HCT116 (cell line): ENCODE measurements at regions not wholly inside any gene's neighbourhood (a gene's known extent, or its start where the extent isn't known, plus 50 kb on each side); places are given as distances from the start of the nearest gene placed in this dataset.

Experiments used
- ATAC-seq: fragments of 200-7000 bp; cut with Tn5 transposase; 2 replicates; pipeline ENCODE4 v1.9.1; 2020; ENCODE audit warnings: mild to moderate bottlenecking, moderate library complexity
- BruUV-seq: library from RNA; stranded (reverse); fragments of 400-500 nt; replicated peaks from 2 replicates; lab custom pipeline; 2021; lab: Mats Ljungman, UMichigan
- CTCF ChIA-PET: fragments of 300-600 bp; sonication (Branson Sonifier 250); formaldehyde crosslinking; loops from one replicate; lab custom pipeline; 2021; ENCODE audit warnings: antibody characterized with exemption; lab: Charles Lee
- POLR2A ChIA-PET: fragments of 300-600, 350-600 bp; sonication (Branson Sonifier 250); formaldehyde crosslinking; loops from one replicate; lab custom pipeline; 2021; ENCODE audit warnings: antibody characterized with exemption; lab: Charles Lee
- RAD21 ChIA-PET, 2 experiments: fragments of 300-600 bp; sonication (Branson Sonifier 250); formaldehyde crosslinking; loops; one replicate each; lab custom pipeline; 2023; ENCODE audit warnings: low total read pairs in 2 of 2; ENCODE audit not compliant: uncharacterized antibody in 2 of 2, unreplicated experiment in 2 of 2, low non-redundant PET in 1 of 2; lab: Charles Lee
- DNase-seq: peaks from one replicate; pipeline ENCODE4 v3.0.0-alpha.2; 2010; ENCODE audit warnings: low read depth, low spot score
- H2AFZ ChIP-seq: fragments of 200-600 bp; shearing (Covaris generic), sonication (generic); 2 replicates; pipeline ENCODE4 v1.6.1; 2017; ENCODE audit warnings: low read depth, mixed run types, mixed read lengths, antibody characterized with exemption, low read length; ENCODE audit not compliant: poor library complexity, severe bottlenecking
- H3K27ac ChIP-seq: 2 replicates; pipeline ENCODE4 v1.5.1; 2012; ENCODE audit warnings: low read depth, low read length
- H3K27me3 ChIP-seq: fragments of 200-600 bp; sonication (generic); 2 replicates; pipeline ENCODE4 v1.6.1; 2016; ENCODE audit warnings: mixed run types, low read length, mixed read lengths; ENCODE audit not compliant: insufficient read depth
- H3K36me3 ChIP-seq, 2 experiments: fragments of 200-500 bp in 1 of 2; fragments of 200-600 bp in 1 of 2; sonication (Bioruptor generic) in 1 of 2; sonication (generic) in 1 of 2; 2 replicates each; pipeline versions ENCODE4 v1.5.1 to v1.6.1; 2014 to 2016; ENCODE audit warnings: low read length in 2 of 2, inconsistent platforms in 1 of 2, mixed read lengths in 1 of 2, mixed run types in 1 of 2; ENCODE audit not compliant: insufficient read depth in 2 of 2, control insufficient read depth in 1 of 2
- H3K4me1 ChIP-seq, 2 experiments: fragments of 200-600 bp in 1 of 2; sonication (generic) in 1 of 2; 2 replicates each; pipeline versions ENCODE4 v1.5.1 to v1.6.1; 2012 to 2017; ENCODE audit warnings: low read length in 2 of 2, inconsistent platforms in 1 of 2, mild to moderate bottlenecking in 1 of 2, mixed read lengths in 1 of 2, mixed run types in 1 of 2, moderate library complexity in 1 of 2; ENCODE audit not compliant: insufficient read depth in 2 of 2, control insufficient read depth in 1 of 2
- H3K4me2 ChIP-seq: fragments of 200-600 bp; sonication (generic); 2 replicates; pipeline ENCODE4 v1.6.1; 2017; ENCODE audit warnings: mixed run types, low read length, mixed read lengths
- H3K4me3 ChIP-seq, 2 experiments: fragments of 200-600 bp in 1 of 2; sonication (generic) in 1 of 2; replicated peaks in 1 of 2; 2 replicates each; pipeline ENCODE4 v1.5.1; 2011 to 2016; ENCODE audit warnings: low read length in 2 of 2, control low read depth in 1 of 2, low read depth in 1 of 2, mild to moderate bottlenecking in 1 of 2, mixed read lengths in 1 of 2, mixed run types in 1 of 2
- H3K79me2 ChIP-seq: fragments of 200-600 bp; sonication (generic); 2 replicates; pipeline ENCODE4 v1.6.1; 2017; ENCODE audit warnings: mild to moderate bottlenecking, mixed run types, low read length, moderate library complexity, mixed read lengths; ENCODE audit not compliant: insufficient read depth
- H3K9ac ChIP-seq: fragments of 200-600 bp; sonication (generic); 2 replicates; pipeline ENCODE4 v1.6.1; 2016; ENCODE audit warnings: low read length, mixed read lengths
- H3K9me2 ChIP-seq: fragments of 200-600 bp; sonication (generic), shearing (Covaris generic); 2 replicates; pipeline ENCODE4 v1.6.1; 2017; ENCODE audit warnings: mixed run types, mild to moderate bottlenecking, moderate library complexity; ENCODE audit not compliant: insufficient read depth
- H3K9me3 ChIP-seq, 2 experiments: fragments of 200-500 bp in 1 of 2; fragments of 200-600 bp in 1 of 2; sonication (Bioruptor generic) in 1 of 2; sonication (generic) in 1 of 2; 2 replicates each; pipeline ENCODE4 v1.6.1; 2014 to 2017; ENCODE audit warnings: low read length in 2 of 2, mixed read lengths in 2 of 2, inconsistent platforms in 1 of 2, low read depth in 1 of 2, mild to moderate bottlenecking in 1 of 2, mixed run types in 1 of 2, moderate library complexity in 1 of 2; ENCODE audit not compliant: control insufficient read depth in 1 of 2, insufficient read depth in 1 of 2
- H4K20me1 ChIP-seq: fragments of 200-600 bp; sonication (generic), shearing (Covaris generic); 2 replicates; pipeline ENCODE4 v1.6.1; 2017; ENCODE audit warnings: mixed run types, mild to moderate bottlenecking, moderate library complexity; ENCODE audit not compliant: insufficient read depth
- ATF3 ChIP-seq: IDR thresholded peaks from 2 replicates; pipeline ENCODE4 v1.6.1; 2012
- EGR1 ChIP-seq: IDR thresholded peaks from 2 replicates; pipeline ENCODE4 v1.6.1; 2012; ENCODE audit warnings: low read depth
- ELF1 ChIP-seq: IDR thresholded peaks from 2 replicates; pipeline ENCODE4 v1.6.1; 2012; ENCODE audit warnings: low read depth, borderline replicate concordance
- JUND ChIP-seq: IDR thresholded peaks from 2 replicates; pipeline ENCODE4 v1.6.1; 2012
- POLR2AphosphoS5 ChIP-seq: IDR thresholded peaks from 2 replicates; pipeline ENCODE4 v1.6.1; 2011; ENCODE audit warnings: mild to moderate bottlenecking, low read depth, low read length, moderate library complexity
- TCF7L2 ChIP-seq: IDR thresholded peaks from 2 replicates; pipeline ENCODE4 v1.7.0; 2011; ENCODE audit warnings: borderline replicate concordance, inconsistent platforms; ENCODE audit not compliant: insufficient read depth, insufficient read length; ENCODE audit errors: extremely low read depth
- YY1 ChIP-seq: IDR thresholded peaks from 2 replicates; pipeline ENCODE4 v1.6.1; 2011; ENCODE audit warnings: low read length, low read depth, moderate library complexity, mild to moderate bottlenecking; ENCODE audit not compliant: insufficient replicate concordance; ENCODE audit errors: extremely low read depth
- ZBTB33 ChIP-seq: IDR thresholded peaks from 2 replicates; pipeline ENCODE4 v1.6.1; 2011; ENCODE audit warnings: mild to moderate bottlenecking, low read length, moderate library complexity; ENCODE audit not compliant: insufficient replicate concordance; ENCODE audit errors: extremely low read depth
- ZFX ChIP-seq: fragments of 450-650 bp; IDR thresholded peaks from 2 replicates; pipeline ENCODE4 v1.6.1; 2017
- ZNF274 ChIP-seq: fragments of 200-500 bp; sonication (Bioruptor generic); IDR thresholded peaks from 2 replicates; pipeline ENCODE4 v1.6.1; 2014; ENCODE audit warnings: mild to moderate bottlenecking, low read depth, low read length, inconsistent platforms
- intact Hi-C: fragments of 100-400 bp; cut with micrococcal nuclease; formaldehyde crosslinking; loops from 2 replicates; pipeline ENCODE4 v1.10.0; 2022
- TF ChIP-seq, protein P1 (sequence below), 3 experiments: fragments of 200-600 bp in 1 of 3; sonication (generic) in 1 of 3; IDR thresholded peaks in 2 of 3; conservative IDR thresholded peaks in 1 of 3; 2 replicates each; pipeline ENCODE4 v1.5.1; 2012 to 2017; ENCODE audit warnings: low read depth in 2 of 3, low read length in 2 of 3, antibody characterized with exemption in 1 of 3, borderline replicate concordance in 1 of 3, control low read depth in 1 of 3, mild to moderate bottlenecking in 1 of 3, mixed read lengths in 1 of 3, mixed run types in 1 of 3, moderate library complexity in 1 of 3; ENCODE audit not compliant: insufficient read depth in 1 of 3

GRCh38 chr6:141164042-141164743 lies 968.5 kb upstream of the GJE1 start:
- H4K20me1 ChIP-seq = no peaks in the 10 kb centered on the region
- H3K9me2 ChIP-seq = no peaks in the 10 kb centered on the region; the same call in 1 of the 2 replicates
- BruUV-seq = no TSS peak
- ChIA-PET POLR2A (no interaction called here), RAD21 (no interaction called here), CTCF (no interaction called here)
- no peaks in the 10 kb centered on the region for H3K79me2 ChIP-seq
- no peaks in the 10 kb centered on the region for H3K36me3 ChIP-seq
- ATAC-seq (no peak), DNase-seq (no peak)
- H3K27ac ChIP-seq = no peak overlapping the region
- H3K9ac ChIP-seq = no peak overlapping the region
- 0 out of 4 replicates have a peak, but pooled peaks cover 0 to under 1% of the 10 kb centered on the region in 2 experiments for H3K4me1 ChIP-seq
- H3K9me3 ChIP-seq = no peaks in the 10 kb centered on the region
- intact Hi-C loops = no loop called here
- H2AFZ ChIP-seq = no peak overlapping the region
- H3K4me2 ChIP-seq = no peak overlapping the region
- no peaks in the 10 kb centered on the region for H3K27me3 ChIP-seq
- H3K4me3 ChIP-seq = no peak overlapping the region
- no peak for TF ChIP-seq EGR1
- no peak for TF ChIP-seq ZFX
- no peak for TF ChIP-seq ELF1
- TF ChIP-seq YY1 = no peak
- no peak for TF ChIP-seq TCF7L2
- no peak for TF ChIP-seq POLR2AphosphoS5
- TF ChIP-seq, protein P1, sequence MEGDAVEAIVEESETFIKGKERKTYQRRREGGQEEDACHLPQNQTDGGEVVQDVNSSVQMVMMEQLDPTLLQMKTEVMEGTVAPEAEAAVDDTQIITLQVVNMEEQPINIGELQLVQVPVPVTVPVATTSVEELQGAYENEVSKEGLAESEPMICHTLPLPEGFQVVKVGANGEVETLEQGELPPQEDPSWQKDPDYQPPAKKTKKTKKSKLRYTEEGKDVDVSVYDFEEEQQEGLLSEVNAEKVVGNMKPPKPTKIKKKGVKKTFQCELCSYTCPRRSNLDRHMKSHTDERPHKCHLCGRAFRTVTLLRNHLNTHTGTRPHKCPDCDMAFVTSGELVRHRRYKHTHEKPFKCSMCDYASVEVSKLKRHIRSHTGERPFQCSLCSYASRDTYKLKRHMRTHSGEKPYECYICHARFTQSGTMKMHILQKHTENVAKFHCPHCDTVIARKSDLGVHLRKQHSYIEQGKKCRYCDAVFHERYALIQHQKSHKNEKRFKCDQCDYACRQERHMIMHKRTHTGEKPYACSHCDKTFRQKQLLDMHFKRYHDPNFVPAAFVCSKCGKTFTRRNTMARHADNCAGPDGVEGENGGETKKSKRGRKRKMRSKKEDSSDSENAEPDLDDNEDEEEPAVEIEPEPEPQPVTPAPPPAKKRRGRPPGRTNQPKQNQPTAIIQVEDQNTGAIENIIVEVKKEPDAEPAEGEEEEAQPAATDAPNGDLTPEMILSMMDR (IDR thresholded peaks at IDR 0.05 in 2 of 3, conservative IDR thresholded peaks at IDR 0.05 in 1 of 3; ENCODE audit: borderline replicate concordance in 1 of 3, insufficient read depth in 1 of 3, low read depth in 2 of 3, low read length in 2 of 3) = no peak
- TF ChIP-seq ZNF274 = no peak
- no peak for TF ChIP-seq ZBTB33
- TF ChIP-seq ATF3 = no peak
- no peak for TF ChIP-seq JUND
